IMR-90 (cell line): ENCODE measurements at regions not wholly inside any gene's neighbourhood (a gene's known extent, or its start where the extent isn't known, plus 50 kb on each side); places are given as distances from the start of the nearest gene placed in this dataset.

Experiments
- ATAC-seq: fragments of 200-7000 bp; cut with Tn5 transposase; 2 replicates; pipeline ENCODE4 v1.9.1; 2020; ENCODE audit warnings: low read depth, mild to moderate bottlenecking, moderate library complexity
- BruUV-seq: library from RNA; stranded (reverse); fragments of 400-500 nt; replicated peaks from 2 replicates; lab custom pipeline; 2021; lab: Mats Ljungman, UMichigan
- CTCF ChIA-PET: fragments of 300-600 bp; formaldehyde crosslinking; extraction: SDS; loops from one replicate; lab custom pipeline; 2021; ENCODE audit warnings: antibody characterized with exemption; lab: Yijun Ruan, JAX
- POLR2A ChIA-PET: fragments of 300-600 bp; sonication (Branson Sonifier 250); formaldehyde crosslinking; loops from one replicate; lab custom pipeline; 2022; ENCODE audit warnings: antibody characterized with exemption; ENCODE audit not compliant: unreplicated experiment; lab: Charles Lee
- DNase-seq: peaks from one replicate; pipeline ENCODE4 v3.0.0; 2013
- H2AFZ ChIP-seq: replicated peaks from 2 replicates; pipeline ENCODE3; 2013; ENCODE audit warnings: low read length, mild to moderate bottlenecking; ENCODE audit not compliant: poor library complexity
- H2AK5ac ChIP-seq: 2 replicates; pipeline ENCODE4 v1.6.1; 2013; ENCODE audit warnings: low read depth, low read length, inconsistent platforms
- H2AK9ac ChIP-seq: replicated peaks from 2 replicates; pipeline ENCODE3; 2013; ENCODE audit warnings: mild to moderate bottlenecking, low read depth, low read length, moderate library complexity; ENCODE audit not compliant: poor library complexity
- H2BK120ac ChIP-seq: 2 replicates; pipeline ENCODE4 v1.6.1; 2013; ENCODE audit warnings: low read depth, low read length, inconsistent platforms
- H2BK15ac ChIP-seq: 3 replicates; pipeline ENCODE4 v1.6.1; 2013; ENCODE audit warnings: low read depth, low read length, inconsistent platforms
- H2BK20ac ChIP-seq: 2 replicates; pipeline ENCODE4 v1.6.1; 2013; ENCODE audit warnings: low read depth, mild to moderate bottlenecking, inconsistent platforms, low read length, moderate library complexity
- H2BK5ac ChIP-seq: 2 replicates; pipeline ENCODE4 v1.6.1; 2013; ENCODE audit warnings: mild to moderate bottlenecking, low read depth, low read length, inconsistent platforms; ENCODE audit not compliant: poor library complexity, severe bottlenecking
- H3K14ac ChIP-seq: replicated peaks from 2 replicates; pipeline ENCODE4 v1.6.1; 2013; ENCODE audit warnings: low read depth, low read length, inconsistent platforms
- H3K18ac ChIP-seq: 2 replicates; pipeline ENCODE4 v1.6.1; 2013; ENCODE audit warnings: low read depth, low read length, control low read depth
- H3K23ac ChIP-seq: 2 replicates; pipeline ENCODE4 v1.6.1; 2013; ENCODE audit warnings: low read depth, low read length, inconsistent platforms
- H3K27ac ChIP-seq: 2 replicates; pipeline ENCODE4 v1.5.1; 2013; ENCODE audit warnings: mild to moderate bottlenecking, control low read depth, low read length; ENCODE audit not compliant: insufficient read depth
- H3K27me3 ChIP-seq: 2 replicates; pipeline ENCODE4 v1.6.1; 2013; ENCODE audit warnings: low read length; ENCODE audit not compliant: control insufficient read depth, insufficient read depth
- H3K36me3 ChIP-seq: 2 replicates; pipeline ENCODE4 v1.6.1; 2013; ENCODE audit warnings: low read length, mixed read lengths; ENCODE audit not compliant: control insufficient read depth, insufficient read depth
- H3K4ac ChIP-seq: 2 replicates; pipeline ENCODE4 v1.6.1; 2013; ENCODE audit warnings: low read depth, low read length, inconsistent platforms
- H3K4me1 ChIP-seq: 2 replicates; pipeline ENCODE4 v1.6.1; 2013; ENCODE audit warnings: low read length, mixed read lengths; ENCODE audit not compliant: control insufficient read depth, insufficient read depth
- H3K4me2 ChIP-seq: 2 replicates; pipeline ENCODE4 v1.6.1; 2013; ENCODE audit warnings: low read depth, mild to moderate bottlenecking, control low read depth, low read length, moderate library complexity
- H3K4me3 ChIP-seq: 2 replicates; pipeline ENCODE4 v1.5.1; 2013; ENCODE audit warnings: low read depth, mild to moderate bottlenecking, control low read depth, low read length, moderate library complexity; ENCODE audit not compliant: insufficient read depth
- H3K56ac ChIP-seq: 2 replicates; pipeline ENCODE4 v1.6.1; 2013; ENCODE audit warnings: low read length, inconsistent platforms; ENCODE audit not compliant: insufficient read depth; ENCODE audit errors: extremely low read depth
- H3K79me1 ChIP-seq, 2 experiments: 2 replicates each; pipeline ENCODE4 v1.6.1; 2013; ENCODE audit warnings: low read length in 2 of 2, inconsistent platforms in 1 of 2, low read depth in 1 of 2
- H3K9ac ChIP-seq: 2 replicates; pipeline ENCODE4 v1.6.1; 2013; ENCODE audit warnings: low read depth, low read length, control low read depth
- H3K9me1 ChIP-seq: 2 replicates; pipeline ENCODE4 v1.6.1; 2013; ENCODE audit warnings: low read length, inconsistent platforms; ENCODE audit not compliant: insufficient read depth
- H3K9me3 ChIP-seq: 2 replicates; pipeline ENCODE4 v1.6.1; 2013; ENCODE audit warnings: low read length; ENCODE audit not compliant: control insufficient read depth, insufficient read depth
- H4K20me1 ChIP-seq: 2 replicates; pipeline ENCODE4 v1.6.1; 2013; ENCODE audit warnings: low read length, inconsistent platforms; ENCODE audit not compliant: insufficient read depth
- H4K5ac ChIP-seq: 2 replicates; pipeline ENCODE4 v1.6.1; 2013; ENCODE audit warnings: mild to moderate bottlenecking, low read depth, low read length, control low read depth
- H4K8ac ChIP-seq, 2 experiments: 2 replicates each; pipeline ENCODE4 v1.6.1; 2013; ENCODE audit warnings: low read depth in 2 of 2, low read length in 2 of 2, control low read depth in 1 of 2, inconsistent platforms in 1 of 2
- H4K91ac ChIP-seq: 2 replicates; pipeline ENCODE4 v1.6.1; 2013; ENCODE audit warnings: low read depth, low read length, inconsistent platforms; ENCODE audit not compliant: insufficient read depth
- CEBPB ChIP-seq: IDR thresholded peaks from 2 replicates; pipeline ENCODE4 v1.6.1; 2012; ENCODE audit warnings: low read depth, low read length, improper control_type of control experiment
- FOS ChIP-seq: fragments of 150-350 bp; IDR thresholded peaks from 2 replicates; pipeline ENCODE4 v1.6.1; 2016; ENCODE audit warnings: low read depth, low read length
- MAZ ChIP-seq: IDR thresholded peaks from 2 replicates; pipeline ENCODE4 v1.6.1; 2012; ENCODE audit warnings: low read depth, mild to moderate bottlenecking, low read length, improper control_type of control experiment, moderate library complexity, borderline replicate concordance
- RAD21 ChIP-seq: IDR thresholded peaks from 2 replicates; pipeline ENCODE4 v1.6.1; 2012; ENCODE audit warnings: low read length, improper control_type of control experiment
- RCOR1 ChIP-seq: IDR thresholded peaks from 2 replicates; pipeline ENCODE4 v1.6.1; 2012; ENCODE audit warnings: mild to moderate bottlenecking, low read length, improper control_type of control experiment; ENCODE audit not compliant: insufficient replicate concordance
- RFX5 ChIP-seq: IDR thresholded peaks from 2 replicates; pipeline ENCODE4 v1.8.0; 2012; ENCODE audit warnings: low read depth, mild to moderate bottlenecking, low read length, moderate library complexity
- WGBS, 2 experiments: methylation state at CpG; one replicate each; pipeline versions ENCODE4 v1.1.5 to v1.1.7; 2013; ENCODE audit warnings: missing lambda C conversion rate in 2 of 2; ENCODE audit not compliant: insufficient read length in 1 of 2; ENCODE audit errors: extremely low coverage in 2 of 2; 5-methylcytosine and 5-hydroxymethylcytosine counted together
- dilution Hi-C: fragments of 300-500 bp; cut with HindIII; formaldehyde crosslinking; loops from one replicate; pipeline ENCODE4 v1.14.3; 2018; ENCODE audit warnings: low sequenced_read_pairs; ENCODE audit not compliant: unreplicated experiment
- in situ Hi-C: fragments of 300-500 bp; cut with MboI; formaldehyde crosslinking; loops from 3 replicates; pipeline ENCODE4 v1.14.3; 2019; ENCODE audit warnings: low sequenced_read_pairs, inconsistent platforms, mixed read lengths
- intact Hi-C: fragments of 100-400 bp; cut with micrococcal nuclease; formaldehyde crosslinking; loops from 2 replicates; pipeline ENCODE4 v1.10.0; 2022

GRCh38 chr7:97285348-97285747 is 167.8 kb downstream of the SDHAF3 start:
- H3K9me1 ChIP-seq, result no peaks in the 10 kb centered on the region
- BruUV-seq, result no TSS peak
- no CpG with 5 or more reads among the region's 2 CpGs for WGBS, 2 experiments
- H2BK20ac ChIP-seq, result no peak overlapping the region
- no peak overlapping the region for H2BK5ac ChIP-seq
- in situ Hi-C loops (no loop called here), dilution Hi-C loops (no loop called here), intact Hi-C loops (no loop called here)
- H4K20me1 ChIP-seq, result no peaks in the 10 kb centered on the region
- no peak overlapping the region for H4K8ac ChIP-seq
- H2AFZ ChIP-seq, result no peak overlapping the region
- H3K56ac ChIP-seq, result no peak overlapping the region
- H3K4me1 ChIP-seq, result no peaks in the 10 kb centered on the region
- H3K27me3 ChIP-seq, result no peaks in the 10 kb centered on the region
- H3K9ac ChIP-seq, result no peak overlapping the region
- peaks cover 7% of the 10 kb centered on the region; the same call in 1 of the 2 replicates for H3K9me3 ChIP-seq
- H3K18ac ChIP-seq, result no peak overlapping the region
- no peak overlapping the region for H2AK9ac ChIP-seq
- DNase-seq, result no peak
- TF ChIP-seq MAZ (no peak), RAD21 (no peak), RFX5 (no peak), FOS (no peak), CEBPB (no peak), RCOR1 (no peak)
- no peak overlapping the region for H2AK5ac ChIP-seq
- H3K36me3 ChIP-seq, result no peaks in the 10 kb centered on the region
- no peak overlapping the region for H3K4me3 ChIP-seq
- no peak overlapping the region for H4K91ac ChIP-seq
- no peak overlapping the region for H3K14ac ChIP-seq
- no peaks in the 10 kb centered on the region for H3K79me1 ChIP-seq
- H3K27ac ChIP-seq, result no peak overlapping the region
- ATAC-seq, result no peak
- H2BK120ac ChIP-seq, result no peak overlapping the region
- ChIA-PET POLR2A (no interaction called here), CTCF (no interaction called here)
- H3K4ac ChIP-seq, result no peak overlapping the region
- no peak overlapping the region for H2BK15ac ChIP-seq
- H3K4me2 ChIP-seq, result no peak overlapping the region
- H3K23ac ChIP-seq, result no peak overlapping the region
- H4K5ac ChIP-seq, result no peak overlapping the region
